CD14-positive monocyte (primary cell): ENCODE measurements at regions not wholly inside any gene's neighbourhood (a gene's known extent, or its start where the extent isn't known, plus 50 kb on each side); places are given as distances from the start of the nearest gene placed in this dataset.

ENCODE experiments used
- DNase-seq, 3 donors: peaks; one replicate each; pipeline ENCODE4 v3.0.0-alpha.2; 2011 to 2022
- H2AFZ ChIP-seq: 2 replicates; pipeline ENCODE4 v1.6.0; 2012; ENCODE audit warnings: mild to moderate bottlenecking, low read depth, low read length, inconsistent platforms; ENCODE audit not compliant: insufficient read depth, poor library complexity, severe bottlenecking
- H3K27ac ChIP-seq, 2 donors: 1 replicate in 1 of 2; 2 replicates in 1 of 2; pipeline ENCODE4 v1.5.1; 2012 to 2013; ENCODE audit warnings: low read length in 2 of 2, control low read depth in 1 of 2, inconsistent platforms in 1 of 2, low read depth in 1 of 2, mild to moderate bottlenecking in 1 of 2
- H3K27me3 ChIP-seq, 2 donors: one replicate each; pipeline versions ENCODE4 v1.6.0 to v1.6.1; 2011 to 2013; ENCODE audit warnings: low read length in 2 of 2; ENCODE audit not compliant: control insufficient read depth in 2 of 2, insufficient read depth in 2 of 2
- H3K36me3 ChIP-seq, 2 donors: replicated peaks in 1 of 2; 1 replicate in 1 of 2; 2 replicates in 1 of 2; pipeline versions ENCODE4 v1.5.1 to v1.6.1; 2012 to 2013; ENCODE audit warnings: low read length in 2 of 2, control low read depth in 1 of 2, inconsistent platforms in 1 of 2, mild to moderate bottlenecking in 1 of 2; ENCODE audit not compliant: insufficient read depth in 2 of 2, control insufficient read depth in 1 of 2
- H3K4me1 ChIP-seq, 2 donors: 1 replicate in 1 of 2; 2 replicates in 1 of 2; pipeline versions ENCODE4 v1.5.1 to v1.6.1; 2012 to 2013; ENCODE audit warnings: low read length in 2 of 2, control low read depth in 1 of 2, inconsistent platforms in 1 of 2, mild to moderate bottlenecking in 1 of 2, moderate library complexity in 1 of 2; ENCODE audit not compliant: insufficient read depth in 2 of 2, control insufficient read depth in 1 of 2
- H3K4me2 ChIP-seq: replicated peaks from 2 replicates; pipeline ENCODE3; 2012; ENCODE audit warnings: low read length, moderate library complexity, mild to moderate bottlenecking; ENCODE audit not compliant: poor library complexity, severe bottlenecking; ENCODE audit errors: extremely low read depth
- H3K4me3 ChIP-seq, 3 experiments: fragments of 200-600 bp in 1 of 3; sonication (generic) in 1 of 3; replicated peaks in 1 of 3; 1 replicate in 2 of 3; 2 replicates in 1 of 3; pipeline ENCODE4 v1.5.1; 2011 to 2013; ENCODE audit warnings: low read length in 3 of 3, mild to moderate bottlenecking in 3 of 3, control low read depth in 2 of 3, low read depth in 2 of 3, inconsistent platforms in 1 of 3, moderate library complexity in 1 of 3
- H3K79me2 ChIP-seq: 2 replicates; pipeline ENCODE4 v1.6.0; 2012; ENCODE audit warnings: mild to moderate bottlenecking, control low read depth, inconsistent platforms, low read length, moderate library complexity; ENCODE audit not compliant: insufficient read depth
- H3K9ac ChIP-seq: 2 replicates; pipeline ENCODE4 v1.6.0; 2017; ENCODE audit warnings: low read length, mild to moderate bottlenecking; ENCODE audit not compliant: insufficient read depth, poor library complexity, severe bottlenecking
- H3K9me3 ChIP-seq, 2 donors: replicated peaks in 1 of 2; 1 replicate in 1 of 2; 2 replicates in 1 of 2; pipeline versions ENCODE4 v1.5.1 to v1.6.1; 2012 to 2013; ENCODE audit warnings: low read length in 2 of 2, control low read depth in 1 of 2; ENCODE audit not compliant: control insufficient read depth in 1 of 2, insufficient read depth in 1 of 2
- H4K20me1 ChIP-seq: 2 replicates; pipeline ENCODE4 v1.6.0; 2012; ENCODE audit warnings: mild to moderate bottlenecking, low read length, control low read depth, moderate library complexity; ENCODE audit not compliant: insufficient read depth
- H3K27ac Mint-ChIP-seq, 7 donors: one replicate each; pipeline ENCODE4 v1.8.0; 2020; ENCODE audit warnings: mild to moderate bottlenecking in 7 of 7, mixed read lengths in 7 of 7, moderate library complexity in 6 of 7, inconsistent platforms in 2 of 7
- H3K27me3 Mint-ChIP-seq, 3 donors: one replicate each; pipeline ENCODE4 v1.8.0; 2021 to 2022; ENCODE audit warnings: low read depth in 3 of 3, mild to moderate bottlenecking in 3 of 3, mixed read lengths in 3 of 3, moderate library complexity in 3 of 3, inconsistent platforms in 1 of 3
- H3K36me3 Mint-ChIP-seq, 2 donors: one replicate each; pipeline ENCODE4 v1.8.0; 2020; ENCODE audit warnings: mixed read lengths in 2 of 2, inconsistent platforms in 1 of 2, mild to moderate bottlenecking in 1 of 2
- H3K4me1 Mint-ChIP-seq: one replicate; pipeline ENCODE4 v1.8.0; 2020; ENCODE audit warnings: mild to moderate bottlenecking, mixed read lengths
- H3K4me3 Mint-ChIP-seq, 2 donors: one replicate each; pipeline ENCODE4 v1.8.0; 2020; ENCODE audit warnings: mild to moderate bottlenecking in 2 of 2, mixed read lengths in 2 of 2, moderate library complexity in 1 of 2
- H3K9me3 Mint-ChIP-seq, 7 donors: one replicate each; pipeline ENCODE4 v1.8.0; 2020 to 2022; ENCODE audit warnings: mixed read lengths in 7 of 7, mild to moderate bottlenecking in 6 of 7, moderate library complexity in 6 of 7, inconsistent platforms in 2 of 7
- CTCF ChIP-seq: fragments of 200-600 bp; IDR thresholded peaks from one replicate; pipeline ENCODE4 v1.8.0; 2022; ENCODE audit warnings: antibody characterized with exemption, mild to moderate bottlenecking
- WGBS: methylation state at CpG from one replicate; pipeline ENCODE4 v1.1.5; 2013; ENCODE audit warnings: missing lambda C conversion rate; ENCODE audit not compliant: insufficient coverage; 5-methylcytosine and 5-hydroxymethylcytosine counted together
- intact Hi-C, 2 donors: fragments of 100-400 bp; cut with micrococcal nuclease; formaldehyde crosslinking; loops; one replicate each; pipeline versions ENCODE4 v1.15.0 to v1.15.1; 2023

GRCh38 chr6:145051661-145052060, 683.7 kb downstream of the EPM2A start:
- H3K4me1 Mint-ChIP-seq = peaks cover 9% of the 10 kb centered on the region
- no peak overlapping the region for H3K4me3 ChIP-seq
- no peak for TF ChIP-seq CTCF
- no peaks in the 10 kb centered on the region for H3K36me3 ChIP-seq
- no peaks in the 10 kb centered on the region for H4K20me1 ChIP-seq
- H3K36me3 Mint-ChIP-seq = no peaks in the 10 kb centered on the region
- H2AFZ ChIP-seq = no peak overlapping the region
- intact Hi-C loops = no loop called here
- H3K9me3 Mint-ChIP-seq = peaks cover 0 to 3% (median 0%) of the 10 kb centered on the region in 7 donors
- H3K27me3 Mint-ChIP-seq = no peaks in the 10 kb centered on the region
- no peak overlapping the region for H3K4me2 ChIP-seq
- H3K79me2 ChIP-seq = no peaks in the 10 kb centered on the region
- H3K4me1 ChIP-seq = peaks cover 3% of the 10 kb centered on the region in 2 donors
- H3K27ac ChIP-seq = no peak overlapping the region
- no peak overlapping the region for H3K27ac Mint-ChIP-seq
- no peaks in the 10 kb centered on the region for H3K9me3 ChIP-seq
- H3K9ac ChIP-seq = no peak overlapping the region
- WGBS = no CpG with 5 or more reads among the region's 2 CpGs
- DNase-seq = peak in 1 of 3 donors; percentile 39
- H3K4me3 Mint-ChIP-seq = no peak overlapping the region
- H3K27me3 ChIP-seq = no peaks in the 10 kb centered on the region

GRCh38 chr6:145055567-145055966, 679.8 kb downstream of the EPM2A start:
- no peak for TF ChIP-seq CTCF
- H3K4me1 Mint-ChIP-seq = peaks cover 10% of the 10 kb centered on the region
- peaks cover 0 to 14% (median 0%) of the 10 kb centered on the region in 7 donors for H3K9me3 Mint-ChIP-seq
- no peaks in the 10 kb centered on the region for H3K27me3 ChIP-seq
- H3K9me3 ChIP-seq = no peaks in the 10 kb centered on the region
- no peaks in the 10 kb centered on the region for H3K79me2 ChIP-seq
- H3K36me3 ChIP-seq = no peaks in the 10 kb centered on the region
- no peaks in the 10 kb centered on the region for H3K36me3 Mint-ChIP-seq
- WGBS = 91% methylated on average over 1 of the region's 1 CpG
- H2AFZ ChIP-seq = no peak overlapping the region
- peaks cover 0 to 2% (median 0%) of the 10 kb centered on the region in 3 donors for H3K27me3 Mint-ChIP-seq
- no peak for DNase-seq
- no peak overlapping the region for H3K27ac ChIP-seq
- H4K20me1 ChIP-seq = no peaks in the 10 kb centered on the region
- no peak overlapping the region for H3K27ac Mint-ChIP-seq
- H3K4me2 ChIP-seq = no peak overlapping the region
- intact Hi-C loops = no loop called here
- H3K4me1 ChIP-seq = peaks cover 3 to 4% of the 10 kb centered on the region in 2 donors
- no peak overlapping the region for H3K9ac ChIP-seq
- no peak overlapping the region for H3K4me3 ChIP-seq
- H3K4me3 Mint-ChIP-seq = no peak overlapping the region
